ENCODE measurements at regions not wholly inside any gene's neighbourhood (a gene's known extent, or its start where the extent isn't known, plus 50 kb on each side); places are given as distances from the start of the nearest gene placed in this dataset.

- DNase-seq, result no peak
Observed at GRCh38 chrX:39361736-39362135, 560.5 kb downstream of the MID1IP1 start.

- no peak for DNase-seq
Observed at GRCh38 chrX:39367416-39367815, 566.2 kb downstream of the MID1IP1 start.

DNA sequence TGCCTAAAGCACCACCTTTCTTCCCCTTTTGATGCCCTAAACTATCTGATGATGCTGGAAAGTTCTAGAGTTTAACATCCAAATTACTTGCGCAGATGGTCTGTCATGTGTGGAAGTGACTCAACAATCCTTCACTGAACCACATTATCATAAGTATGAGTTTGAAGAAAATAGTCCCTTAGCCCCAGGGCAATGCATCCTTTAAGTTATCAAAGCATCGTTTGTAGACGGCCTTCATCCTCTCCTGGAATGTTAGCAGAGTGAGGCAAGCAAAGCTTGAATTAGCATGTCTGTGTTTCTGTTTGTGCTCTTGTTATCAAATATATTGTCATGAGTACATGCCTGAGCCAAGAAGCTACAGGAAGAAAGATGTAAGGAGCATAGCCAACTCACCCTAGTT lies 570.9 kb downstream of the MID1IP1 start:
- DNase-seq, result no peak

- DNase-seq, result no peak
Observed at GRCh38 chrX:39377157-39377556, 575.9 kb downstream of the MID1IP1 start.

- DNase-seq, result no peak
Observed at GRCh38 chrX:39377773-39378172, 576.5 kb downstream of the MID1IP1 start.

DNA sequence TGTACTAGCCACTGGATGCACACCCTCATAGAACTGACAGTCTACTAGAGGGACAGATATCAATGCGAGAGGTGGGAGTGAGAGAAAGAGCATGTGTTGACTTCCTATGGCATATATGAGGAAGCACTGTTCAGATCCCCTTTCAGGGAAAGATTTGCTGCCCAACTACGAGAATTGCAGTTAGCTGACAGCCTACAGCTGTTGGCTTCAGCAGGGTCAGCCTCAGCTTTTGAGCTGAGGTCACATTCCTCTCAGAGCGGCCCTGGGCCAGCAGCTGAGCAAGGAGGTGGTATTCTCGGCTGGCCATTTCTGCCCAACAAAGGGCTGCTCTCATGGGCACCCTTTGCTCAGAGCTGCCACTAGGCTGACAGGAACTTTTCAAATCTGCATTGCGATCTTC lies 580.2 kb downstream of the MID1IP1 start:
- DNase-seq, result no peak

- DNase-seq, result no peak
Observed at GRCh38 chrX:39384996-39385395, 583.7 kb downstream of the MID1IP1 start.

DNA sequence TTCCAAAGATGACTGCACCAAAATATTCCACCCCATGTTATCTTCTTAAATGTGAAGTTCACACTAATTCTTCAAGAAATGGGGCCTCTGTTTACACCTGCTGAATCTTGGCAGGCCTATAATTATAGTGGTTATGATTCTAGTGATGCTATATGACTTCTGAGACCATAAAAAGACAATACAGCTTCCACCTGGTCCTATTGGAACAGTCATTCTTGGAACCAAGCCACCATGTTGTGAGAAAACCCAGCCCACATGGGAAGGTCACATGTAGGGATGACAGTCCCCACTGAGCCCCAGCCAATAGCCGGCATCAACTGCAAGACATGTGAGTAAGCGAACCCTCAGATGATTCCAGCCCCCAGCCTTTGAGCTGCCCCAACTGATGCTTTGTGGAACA lies 587.5 kb downstream of the MID1IP1 start:
- DNase-seq, result no peak

DNA sequence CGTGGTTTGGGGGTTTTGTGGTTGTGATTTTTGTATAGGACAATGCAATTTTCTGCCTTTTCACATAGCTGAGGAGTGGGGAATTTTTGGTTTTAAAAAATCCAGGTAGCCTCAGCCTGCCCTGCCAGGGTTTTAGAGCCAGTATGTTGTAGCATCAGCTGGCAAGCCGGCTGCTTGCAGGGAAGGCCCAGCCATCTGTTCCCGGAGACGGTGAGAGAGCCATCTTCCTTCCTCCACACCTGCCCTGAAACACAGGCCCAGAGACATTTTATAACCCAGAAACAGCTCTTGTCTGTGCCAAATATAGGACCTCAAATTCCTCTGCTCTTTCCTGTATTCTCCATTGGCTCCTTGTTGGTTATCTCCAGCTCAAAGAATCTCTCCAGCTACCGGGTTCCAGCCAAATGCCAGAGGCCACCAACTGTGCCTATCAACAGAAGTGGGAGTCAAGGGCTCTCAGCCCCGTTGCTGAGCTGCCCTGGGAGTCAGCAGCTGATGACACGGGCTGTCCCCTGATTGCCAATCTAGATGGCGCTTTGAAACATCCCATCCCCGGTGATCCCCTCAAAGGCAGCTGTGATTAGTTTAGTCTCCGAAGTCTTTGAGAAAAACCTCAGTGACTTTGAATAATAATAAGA lies 595.2 kb downstream of the MID1IP1 start:
- no peak for DNase-seq

DNA sequence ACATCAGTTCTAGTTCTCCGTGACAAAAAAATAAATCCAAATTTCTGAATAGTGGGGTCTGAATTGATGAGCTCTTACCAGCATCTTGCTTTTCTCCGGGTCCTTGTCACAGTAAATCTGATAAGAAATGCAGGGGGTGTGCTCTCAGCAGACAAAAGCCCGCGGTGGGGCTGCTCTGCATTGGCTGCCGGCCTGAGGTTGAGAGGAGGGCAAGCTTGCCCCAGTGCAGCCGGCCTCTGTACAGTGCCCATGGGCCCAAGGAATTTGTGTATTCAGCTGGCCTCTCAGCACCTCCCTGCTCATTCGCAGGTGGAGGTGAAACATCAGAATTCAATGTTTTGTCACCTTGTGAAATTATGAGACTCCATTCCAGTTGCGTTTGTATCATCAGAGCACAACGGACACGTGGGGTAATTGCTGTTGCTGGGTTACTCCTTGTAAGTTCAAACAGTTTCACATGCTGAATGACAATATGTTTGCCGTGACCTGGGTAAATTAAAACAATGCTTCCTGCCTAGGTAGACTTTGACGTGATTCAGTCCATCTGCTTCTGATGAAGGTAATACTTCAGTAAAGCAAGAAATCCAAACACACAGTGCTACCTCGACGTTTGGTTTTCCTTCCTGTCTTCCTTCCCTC lies 596.4 kb downstream of the MID1IP1 start:
- no peak for DNase-seq

DNA sequence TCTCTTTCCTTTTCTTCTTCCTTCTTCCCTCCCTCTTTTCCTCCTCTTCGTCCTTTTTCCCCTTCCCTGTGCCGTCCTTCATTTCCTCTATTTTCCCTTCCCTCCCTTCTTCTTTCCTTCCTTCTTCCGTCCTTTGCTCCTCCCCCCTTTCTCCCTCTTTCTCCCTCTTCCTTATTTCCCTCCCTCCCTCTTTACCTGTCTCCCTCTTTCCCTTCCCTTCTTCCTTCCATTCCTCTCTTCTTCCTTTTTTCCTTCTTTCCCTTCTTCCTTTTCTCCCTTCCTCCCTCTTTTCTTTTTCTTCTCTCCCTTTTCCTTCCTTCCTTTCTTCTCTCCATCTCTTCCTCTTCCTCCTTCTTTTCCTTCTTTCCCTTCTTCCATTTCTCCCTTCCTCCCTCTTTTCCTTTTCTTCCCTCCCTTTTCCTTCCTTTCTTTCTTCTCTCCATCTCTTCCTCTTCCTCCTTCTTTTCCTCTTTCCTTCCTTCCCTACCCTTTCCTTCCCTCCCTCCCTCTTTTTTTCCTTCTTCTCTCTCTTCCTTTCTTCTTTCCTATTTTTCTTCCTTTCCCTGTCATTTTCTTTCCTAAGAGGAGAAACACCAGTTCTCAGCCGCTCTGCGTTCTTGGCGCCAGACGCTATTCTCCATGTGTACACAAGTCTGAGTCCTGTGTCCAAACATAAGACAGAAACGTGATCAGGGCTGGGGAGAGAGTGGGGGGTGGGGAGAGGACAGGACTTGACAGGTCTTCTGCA lies 597.1 kb downstream of the MID1IP1 start:
- no peak for DNase-seq

DNA sequence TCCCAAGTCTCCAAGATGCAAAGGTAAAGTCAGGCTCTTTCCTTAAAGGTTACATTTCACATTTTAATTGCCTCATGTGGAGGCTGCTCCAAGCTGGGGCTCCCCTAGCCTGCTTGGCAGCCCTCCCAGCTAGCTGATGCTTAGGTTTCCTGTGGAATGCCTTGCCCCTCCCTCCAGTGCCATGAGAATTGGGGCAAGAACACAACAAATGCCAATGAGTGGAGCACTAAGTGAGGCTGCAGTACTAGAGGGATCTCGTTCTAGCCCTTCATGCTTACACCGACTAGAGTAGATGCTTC lies 597.7 kb downstream of the MID1IP1 start:
- DNase-seq, result no peak

DNA sequence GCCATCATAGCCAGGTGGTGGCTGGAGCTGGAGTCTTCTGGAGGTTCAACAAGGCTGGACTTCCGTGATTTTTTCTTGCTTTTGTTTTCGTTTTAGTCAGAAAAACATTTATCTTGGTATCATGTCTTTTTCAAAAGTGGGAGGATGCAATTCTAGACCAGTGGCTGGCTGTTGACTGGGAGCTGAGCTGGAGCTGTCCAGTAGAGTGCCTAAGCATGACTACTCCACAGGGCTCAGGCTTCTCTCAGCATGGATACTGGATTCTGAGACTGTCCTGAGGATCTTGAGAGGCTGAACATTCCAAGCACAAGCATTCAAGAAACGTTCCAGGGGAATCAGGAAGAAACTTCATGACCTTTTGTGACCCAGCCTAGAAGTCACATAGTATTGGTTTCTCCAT lies 598.1 kb downstream of the MID1IP1 start:
- DNase-seq, result no peak

DNA sequence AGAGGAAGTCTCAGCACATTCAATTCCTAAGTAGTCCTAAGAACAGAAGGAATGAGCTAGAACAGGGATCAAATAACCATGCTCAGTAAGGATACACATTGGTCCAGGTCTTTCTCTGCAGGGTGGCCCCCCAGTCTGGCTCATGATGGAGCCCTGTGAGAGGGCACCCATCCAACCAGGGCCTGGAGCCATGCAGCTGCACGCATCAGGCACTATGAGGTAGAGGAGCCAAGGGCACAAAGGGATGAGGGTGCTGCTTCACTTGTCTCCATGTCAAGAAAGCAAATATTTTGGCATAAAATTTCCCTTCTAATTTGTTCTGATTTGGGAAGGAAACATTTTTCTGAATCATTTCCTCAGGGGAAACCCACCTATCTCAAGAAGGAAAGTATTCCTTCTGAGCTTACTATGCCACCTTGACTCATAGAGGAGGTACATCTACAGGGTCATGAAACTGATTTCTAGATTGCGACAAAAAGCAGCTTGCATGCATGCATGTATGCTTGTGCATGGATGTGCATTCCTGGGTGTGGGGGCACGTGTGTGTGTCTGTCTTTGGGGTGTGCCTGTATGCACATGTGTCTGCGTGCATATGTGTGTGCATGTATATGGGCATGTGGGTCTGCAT lies 600.3 kb downstream of the MID1IP1 start:
- DNase-seq, result no peak

DNA sequence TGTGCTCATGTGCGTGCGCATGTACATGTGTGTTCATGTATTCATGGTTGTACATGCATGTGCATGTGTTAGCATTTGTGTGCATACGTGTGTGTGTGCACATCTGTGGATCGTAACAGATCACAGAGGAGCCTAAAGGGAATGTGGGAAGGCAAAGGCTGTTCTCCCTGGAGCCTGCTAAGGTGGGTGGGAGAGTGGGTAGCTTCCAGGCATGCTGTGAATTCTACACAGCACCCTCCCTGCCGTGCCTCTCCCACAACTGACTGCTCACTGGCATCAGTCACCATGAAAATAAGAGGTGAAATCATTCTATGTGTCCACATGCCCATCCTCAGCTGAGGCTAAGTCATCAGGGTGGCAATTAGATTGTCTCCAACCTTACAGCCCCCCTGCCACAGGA lies 600.9 kb downstream of the MID1IP1 start:
- DNase-seq, result no peak

DNA sequence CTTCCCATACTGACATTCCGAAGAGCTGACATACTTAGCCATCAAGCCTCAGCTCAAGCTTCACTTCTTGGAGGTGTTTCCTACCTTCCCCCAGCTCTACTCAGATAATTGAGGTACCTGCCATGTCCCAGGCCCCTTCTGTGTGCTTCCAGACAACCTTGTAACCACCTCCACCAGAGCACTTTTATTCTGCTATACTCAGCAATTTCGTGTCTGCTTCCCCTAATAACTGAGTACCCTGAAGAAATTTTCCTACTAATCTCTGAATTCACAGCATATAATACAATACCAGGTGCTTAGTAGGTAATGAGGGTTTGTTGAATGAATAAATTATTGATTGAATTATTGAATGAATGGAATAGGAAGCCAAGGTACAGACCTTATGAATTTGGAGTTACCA lies 605.5 kb downstream of the MID1IP1 start:
- no peak for DNase-seq

GRCh38 chrX:39409246-39409917 lies 608.1 kb downstream of the MID1IP1 start:
- DNase-seq, result no peak

GRCh38 chrX:39414290-39414854 lies 613.1 kb downstream of the MID1IP1 start:
- DNase-seq, result no peak

GRCh38 chrX:39416547-39417260 lies 615.4 kb downstream of the MID1IP1 start:
- no peak for DNase-seq

- DNase-seq, result no peak
Observed at GRCh38 chrX:39418254-39418704, 617.0 kb downstream of the MID1IP1 start.

DNA sequence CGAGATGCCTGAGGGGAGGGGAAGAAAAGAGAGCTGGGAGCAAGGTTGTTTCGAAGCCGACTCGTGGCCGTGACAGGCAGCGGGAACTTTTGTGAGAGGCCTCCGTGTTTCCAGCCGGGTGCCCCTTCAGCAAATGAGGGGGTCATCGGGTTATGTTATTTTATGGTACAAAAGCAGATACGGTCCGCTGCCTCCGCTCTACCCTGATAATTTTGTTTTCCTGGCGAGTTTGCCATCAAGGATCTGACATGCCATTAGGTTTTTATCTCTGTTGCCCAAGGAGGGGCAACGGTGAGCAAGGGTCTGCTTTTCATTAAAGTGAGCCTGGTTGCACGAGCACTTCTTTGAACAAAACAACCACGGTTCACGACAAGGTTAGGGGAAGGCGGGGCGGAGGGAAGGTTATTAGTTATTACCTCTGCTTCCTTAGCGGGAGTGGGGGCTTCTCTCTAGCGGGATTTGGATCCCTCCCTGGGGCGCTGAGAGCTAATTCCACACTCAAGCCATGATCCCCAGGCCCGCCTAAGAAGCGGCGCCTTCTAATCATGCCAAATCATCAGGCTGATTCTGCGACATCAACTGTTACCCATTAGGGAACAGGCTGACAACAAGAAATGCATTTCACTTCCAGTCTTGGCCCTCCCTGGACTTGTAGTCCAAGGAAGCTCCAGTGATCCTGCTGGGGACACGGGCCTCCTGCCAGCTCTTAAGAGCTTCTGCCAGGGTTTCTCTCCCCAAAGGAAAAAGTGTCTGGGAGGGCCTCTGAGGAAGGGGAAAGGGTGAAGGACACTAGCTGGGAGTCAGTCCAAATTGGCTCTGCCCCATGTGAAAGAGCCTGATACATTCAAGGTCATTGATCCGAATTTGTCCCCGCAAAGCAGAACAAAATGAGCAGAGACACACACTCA lies 617.7 kb downstream of the MID1IP1 start:
- DNase-seq, result no peak
